ENCODE measurements at regions not wholly inside any gene's neighbourhood (a gene's known extent, or its start where the extent isn't known, plus 50 kb on each side); places are given as distances from the start of the nearest gene placed in this dataset.

GRCh38 chr5:33303579-33304095 lies 137.1 kb upstream of the TARS1 start:
- no peak for DNase-seq

GRCh38 chr5:33304601-33305000 lies 136.2 kb upstream of the TARS1 start:
- no peak for DNase-seq

- DNase-seq, result no peak
These were observed 135.2 kb upstream of the TARS1 start for GRCh38 chr5:33305572-33305971.

- no peak for DNase-seq
These were observed 134.0 kb upstream of the TARS1 start for GRCh38 chr5:33306758-33307157.

GRCh38 chr5:33308586-33308985 lies 132.2 kb upstream of the TARS1 start:
- no peak for DNase-seq

- no peak for DNase-seq
These were observed 131.7 kb upstream of the TARS1 start for GRCh38 chr5:33309068-33309467.

- DNase-seq, result no peak
These were observed 131.0 kb upstream of the TARS1 start for GRCh38 chr5:33309536-33310345.

- no peak for DNase-seq
These were observed 130.3 kb upstream of the TARS1 start for GRCh38 chr5:33310451-33310850.

GRCh38 chr5:33311893-33312292 lies 128.9 kb upstream of the TARS1 start:
- peak; percentile 53 for DNase-seq

GRCh38 chr5:33312571-33313549 lies 127.9 kb upstream of the TARS1 start:
- DNase-seq, result peak; percentile 69

GRCh38 chr5:33315189-33315588 lies 125.6 kb upstream of the TARS1 start:
- no peak for DNase-seq

GRCh38 chr5:33316773-33317172 lies 124.0 kb upstream of the TARS1 start:
- no peak for DNase-seq

- DNase-seq, result no peak
These were observed 123.5 kb upstream of the TARS1 start for GRCh38 chr5:33317271-33317670.

- DNase-seq, result no peak
These were observed 121.6 kb upstream of the TARS1 start for GRCh38 chr5:33319151-33319550.

GRCh38 chr5:33319841-33320240 lies 120.9 kb upstream of the TARS1 start:
- no peak for DNase-seq

- DNase-seq, result peak; percentile 38
These were observed 119.7 kb upstream of the TARS1 start for GRCh38 chr5:33321026-33321425.

- no peak for DNase-seq
These were observed 118.1 kb upstream of the TARS1 start for GRCh38 chr5:33322632-33323031.

GRCh38 chr5:33324667-33325307 lies 116.0 kb upstream of the TARS1 start:
- DNase-seq, result no peak

GRCh38 chr5:33328818-33329217 lies 111.9 kb upstream of the TARS1 start:
- DNase-seq, result no peak

- DNase-seq, result no peak
These were observed 110.9 kb upstream of the TARS1 start for GRCh38 chr5:33329891-33330290.

GRCh38 chr5:33330426-33330825 lies 110.3 kb upstream of the TARS1 start:
- no peak for DNase-seq

GRCh38 chr5:33330992-33331391 lies 109.8 kb upstream of the TARS1 start:
- no peak for DNase-seq

- DNase-seq, result no peak
These were observed 108.0 kb upstream of the TARS1 start for GRCh38 chr5:33332804-33333203.
